HL-60 (cell line): ENCODE measurements at regions not wholly inside any gene's neighbourhood (a gene's known extent, or its start where the extent isn't known, plus 50 kb on each side); places are given as distances from the start of the nearest gene placed in this dataset.

Experiments used
- CTCF ChIP-seq: IDR thresholded peaks from one replicate; pipeline ENCODE4 v1.5.1; 2011; ENCODE audit warnings: low read length, control low read depth, inconsistent platforms; ENCODE audit not compliant: insufficient read depth
- REST ChIP-seq: IDR thresholded peaks from 2 replicates; pipeline ENCODE4 v1.6.1; 2012; ENCODE audit warnings: low read depth; ENCODE audit not compliant: insufficient replicate concordance

GRCh38 chr6:19470333-19470732 is 366.8 kb upstream of the ID4 start:
- no peak for TF ChIP-seq CTCF
- no peak for TF ChIP-seq REST
